SK-N-SH (cell line): ENCODE measurements at regions not wholly inside any gene's neighbourhood (a gene's known extent, or its start where the extent isn't known, plus 50 kb on each side); places are given as distances from the start of the nearest gene placed in this dataset.

Source experiments
- CTCF ChIA-PET: fragments of 300-600, 350-600 bp; formaldehyde crosslinking; extraction: SDS; loops from one replicate; lab custom pipeline; 2021; lab: Yijun Ruan, JAX
- POLR2A ChIA-PET: fragments of 350-600 bp; sonication (Branson Sonifier 250); formaldehyde crosslinking; extraction: SDS; loops from one replicate; lab custom pipeline; 2020; ENCODE audit warnings: antibody characterized with exemption, inconsistent platforms; lab: Yijun Ruan, JAX
- DNase-seq: peaks from one replicate; pipeline ENCODE4 v3.0.0; 2012
- H2AFZ ChIP-seq: fragments of 200-600 bp; sonication (generic); 2 replicates; pipeline ENCODE4 v1.8.1; 2016; ENCODE audit warnings: antibody characterized with exemption, mild to moderate bottlenecking, low read depth
- H3F3A ChIP-seq: fragments of 200-600 bp; sonication (generic); replicated peaks from 2 replicates; pipeline ENCODE3; 2016; ENCODE audit warnings: antibody characterized with exemption, mild to moderate bottlenecking; ENCODE audit not compliant: insufficient read depth
- H3K27ac ChIP-seq, 2 experiments: fragments of 200-500 bp in 1 of 2; fragments of 200-600 bp in 1 of 2; sonication (Bioruptor generic) in 1 of 2; sonication (generic), shearing (Covaris generic) in 1 of 2; 2 replicates each; pipeline versions ENCODE4 v1.5.1 to v1.6.1; 2014 to 2016; ENCODE audit warnings: low read depth in 2 of 2, inconsistent platforms in 1 of 2, low read length in 1 of 2, mild to moderate bottlenecking in 1 of 2, mixed read lengths in 1 of 2
- H3K27me3 ChIP-seq: fragments of 200-600 bp; sonication (generic), shearing (Covaris generic); 2 replicates; pipeline ENCODE4 v1.6.1; 2016; ENCODE audit warnings: mixed run types; ENCODE audit not compliant: insufficient read depth
- H3K36me3 ChIP-seq, 2 experiments: fragments of 200-500 bp in 1 of 2; fragments of 200-600 bp in 1 of 2; sonication (Bioruptor generic) in 1 of 2; sonication (generic) in 1 of 2; replicated peaks in 1 of 2; 2 replicates each; pipeline versions ENCODE3 to v1.5.1; 2014 to 2016; ENCODE audit warnings: low read length in 1 of 2, mild to moderate bottlenecking in 1 of 2; ENCODE audit not compliant: insufficient read depth in 2 of 2, control insufficient read depth in 1 of 2
- H3K4me1 ChIP-seq, 2 experiments: fragments of 200-500 bp in 1 of 2; fragments of 200-600 bp in 1 of 2; sonication (Bioruptor generic) in 1 of 2; sonication (generic), shearing (Covaris generic) in 1 of 2; 2 replicates each; pipeline versions ENCODE4 v1.5.1 to v1.6.1; 2014 to 2016; ENCODE audit warnings: low read depth in 1 of 2, low read length in 1 of 2, mixed run types in 1 of 2; ENCODE audit not compliant: insufficient read depth in 2 of 2, control insufficient read depth in 1 of 2
- H3K4me2 ChIP-seq: fragments of 200-600 bp; sonication (generic), shearing (Covaris generic); 2 replicates; pipeline ENCODE4 v1.6.1; 2017; ENCODE audit warnings: mixed run types
- H3K4me3 ChIP-seq, 2 experiments: fragments of 200-500 bp in 1 of 2; fragments of 200-600 bp in 1 of 2; sonication (Bioruptor generic) in 1 of 2; sonication (generic), shearing (Covaris generic) in 1 of 2; 2 replicates each; pipeline versions ENCODE4 v1.5.1 to v1.8.1; 2014 to 2016; ENCODE audit warnings: low read depth in 2 of 2, inconsistent platforms in 1 of 2, low read length in 1 of 2, mild to moderate bottlenecking in 1 of 2, mixed read lengths in 1 of 2, moderate library complexity in 1 of 2
- H3K79me2 ChIP-seq: fragments of 200-600 bp; sonication (generic); 2 replicates; pipeline ENCODE4 v1.8.1; 2017; ENCODE audit warnings: mild to moderate bottlenecking; ENCODE audit not compliant: insufficient read depth
- H3K9ac ChIP-seq: fragments of 200-600 bp; sonication (generic); 2 replicates; pipeline ENCODE4 v1.6.1; 2017; ENCODE audit warnings: mixed run types
- H3K9me2 ChIP-seq: fragments of 200-600 bp; sonication (generic); 2 replicates; pipeline ENCODE4 v1.6.1; 2017; ENCODE audit warnings: mixed run types
- H3K9me3 ChIP-seq: fragments of 200-600 bp; sonication (generic); 2 replicates; pipeline ENCODE4 v1.6.1; 2017; ENCODE audit warnings: mixed run types, mild to moderate bottlenecking, moderate library complexity
- H4K20me1 ChIP-seq: fragments of 200-600 bp; sonication (generic); 2 replicates; pipeline ENCODE4 v1.6.1; 2017; ENCODE audit warnings: mild to moderate bottlenecking, mixed run types; ENCODE audit not compliant: insufficient read depth
- FOSL2 ChIP-seq: IDR thresholded peaks from 2 replicates; pipeline ENCODE4 v1.4.0; 2012; ENCODE audit warnings: low read depth, mild to moderate bottlenecking, moderate library complexity, borderline replicate concordance
- FOXJ3 ChIP-seq: sonication (generic); formaldehyde crosslinking; IDR thresholded peaks from 2 replicates; pipeline ENCODE4 v1.5.1; 2020; ENCODE audit warnings: mild to moderate bottlenecking, missing genetic modification reagents
- GATA2 ChIP-seq: sonication (generic); formaldehyde crosslinking; IDR thresholded peaks from 2 replicates; pipeline ENCODE4 v1.5.0; 2020; ENCODE audit warnings: mild to moderate bottlenecking, missing genetic modification reagents
- JUND ChIP-seq: IDR thresholded peaks from 2 replicates; pipeline ENCODE4 v1.4.0; 2012
- POLR2AphosphoS5 ChIP-seq: IDR thresholded peaks from 2 replicates; pipeline ENCODE4 v1.6.1; 2012; ENCODE audit warnings: low read depth, low read length
- RAD21 ChIP-seq: IDR thresholded peaks from 2 replicates; pipeline ENCODE4 v1.6.1; 2012; ENCODE audit warnings: mild to moderate bottlenecking, low read length
- RXRA ChIP-seq: IDR thresholded peaks from 2 replicates; pipeline ENCODE4 v1.4.0; 2012; ENCODE audit warnings: low read depth, mild to moderate bottlenecking, borderline replicate concordance
- SIN3A ChIP-seq: IDR thresholded peaks from 2 replicates; pipeline ENCODE4 v1.6.1; 2012; ENCODE audit warnings: low read depth, mild to moderate bottlenecking, low read length, moderate library complexity, borderline replicate concordance
- SMC3 ChIP-seq: IDR thresholded peaks from 2 replicates; pipeline ENCODE4 v1.6.1; 2012; ENCODE audit warnings: low read depth, low read length, improper control_type of control experiment
- TCF12 ChIP-seq: IDR thresholded peaks from 2 replicates; pipeline ENCODE4 v1.4.0; 2012
- YY1 ChIP-seq: IDR thresholded peaks from 2 replicates; pipeline ENCODE4 v1.4.0; 2012; ENCODE audit warnings: low read depth, mild to moderate bottlenecking
- WGBS: methylation state at CpG from one replicate; pipeline ENCODE4 v1.1.6; 2017; ENCODE audit warnings: low lambda C conversion rate; 5-methylcytosine and 5-hydroxymethylcytosine counted together
- TF ChIP-seq, protein P1 (sequence below): fragments of 150-350 bp; IDR thresholded peaks from 2 replicates; pipeline ENCODE4 v1.6.1; 2016; ENCODE audit warnings: mild to moderate bottlenecking, low read depth, low read length
- TF ChIP-seq, protein P2 (sequence below): IDR thresholded peaks from 2 replicates; pipeline ENCODE4 v1.4.0; 2012; ENCODE audit warnings: low read depth, borderline replicate concordance
- TF ChIP-seq, protein P3 (sequence below): IDR thresholded peaks from 2 replicates; pipeline ENCODE4; 2012
- TF ChIP-seq, protein P4 (sequence below): IDR thresholded peaks from 2 replicates; pipeline ENCODE4 v1.6.1; 2012; ENCODE audit warnings: mild to moderate bottlenecking, low read depth, low read length, moderate library complexity
- TF ChIP-seq, protein P5 (sequence below): IDR thresholded peaks from 2 replicates; pipeline ENCODE4 v1.4.0; 2012; ENCODE audit warnings: low read depth, borderline replicate concordance

DNA sequence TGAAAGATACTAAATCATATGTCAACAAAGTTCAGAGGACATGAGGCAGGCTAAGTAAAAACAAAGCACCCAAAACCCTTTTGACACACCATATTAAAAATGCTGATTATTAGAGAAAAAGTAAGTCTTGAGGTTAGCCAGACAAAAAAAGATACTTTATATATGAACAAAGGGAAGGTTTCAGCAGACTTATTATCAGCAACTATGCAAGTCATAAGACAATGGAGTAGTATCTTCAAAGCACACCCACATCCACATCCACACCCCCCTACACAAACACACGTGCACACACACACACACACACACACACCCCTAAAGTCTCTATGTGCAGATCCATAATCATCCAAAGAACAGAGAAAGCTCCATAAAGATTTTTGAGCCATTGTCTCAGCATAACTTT lies 1373.9 kb upstream of the CELF2 start:
- no peak for TF ChIP-seq GATA2
- 0% methylated on average over 1 of the region's 1 CpG for WGBS

DNA sequence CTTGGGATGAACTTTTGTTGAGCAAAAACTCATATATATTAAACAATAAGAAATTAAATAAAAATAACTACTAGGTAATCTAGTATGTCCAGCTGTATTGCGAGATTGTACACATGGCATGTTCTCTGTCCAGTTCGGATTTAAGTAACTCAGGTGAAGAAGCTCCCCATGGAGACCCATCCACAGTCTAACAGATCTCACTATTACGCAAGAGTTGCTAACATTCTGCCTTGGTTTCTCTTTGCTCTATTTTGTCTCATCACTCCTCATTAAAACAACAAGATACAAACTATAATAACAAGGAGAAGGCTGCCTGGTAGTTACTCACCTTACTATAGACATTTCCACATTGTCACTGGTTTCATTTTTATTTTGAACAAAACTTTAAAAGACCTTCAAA lies 1372.3 kb upstream of the CELF2 start:
- H3K36me3 ChIP-seq: no peaks in the 10 kb centered on the region
- no peaks in the 10 kb centered on the region for H3F3A ChIP-seq
- ChIA-PET POLR2A (no interaction called here), CTCF (interaction anchor here (0.7 kb wide), 1 partner anchor 22 kb away, joined by 4 read pairs; no protein-coding TSS in a partner anchor)
- no peak overlapping the region for H2AFZ ChIP-seq
- H3K9me3 ChIP-seq: 0 out of 2 replicates have a peak, but pooled peaks cover 3% of the 10 kb centered on the region
- H3K4me2 ChIP-seq: no peak overlapping the region
- WGBS: 23% methylated on average over 3 of the region's 3 CpGs
- no peak overlapping the region for H3K9ac ChIP-seq
- H4K20me1 ChIP-seq: no peaks in the 10 kb centered on the region
- TF ChIP-seq, protein P1, sequence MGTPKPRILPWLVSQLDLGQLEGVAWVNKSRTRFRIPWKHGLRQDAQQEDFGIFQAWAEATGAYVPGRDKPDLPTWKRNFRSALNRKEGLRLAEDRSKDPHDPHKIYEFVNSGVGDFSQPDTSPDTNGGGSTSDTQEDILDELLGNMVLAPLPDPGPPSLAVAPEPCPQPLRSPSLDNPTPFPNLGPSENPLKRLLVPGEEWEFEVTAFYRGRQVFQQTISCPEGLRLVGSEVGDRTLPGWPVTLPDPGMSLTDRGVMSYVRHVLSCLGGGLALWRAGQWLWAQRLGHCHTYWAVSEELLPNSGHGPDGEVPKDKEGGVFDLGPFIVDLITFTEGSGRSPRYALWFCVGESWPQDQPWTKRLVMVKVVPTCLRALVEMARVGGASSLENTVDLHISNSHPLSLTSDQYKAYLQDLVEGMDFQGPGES: no peak
- TF ChIP-seq, protein P2, sequence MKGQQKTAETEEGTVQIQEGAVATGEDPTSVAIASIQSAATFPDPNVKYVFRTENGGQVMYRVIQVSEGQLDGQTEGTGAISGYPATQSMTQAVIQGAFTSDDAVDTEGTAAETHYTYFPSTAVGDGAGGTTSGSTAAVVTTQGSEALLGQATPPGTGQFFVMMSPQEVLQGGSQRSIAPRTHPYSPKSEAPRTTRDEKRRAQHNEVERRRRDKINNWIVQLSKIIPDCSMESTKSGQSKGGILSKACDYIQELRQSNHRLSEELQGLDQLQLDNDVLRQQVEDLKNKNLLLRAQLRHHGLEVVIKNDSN: no peak
- TF ChIP-seq YY1 (no peak), FOXJ3 (CRISPR knock-in tag) (no peak), SMC3 (no peak), POLR2AphosphoS5 (no peak), RXRA (no peak), JUND (no peak), RAD21 (no peak), FOSL2 (no peak), SIN3A (no peak), TCF12 (no peak)
- TF ChIP-seq, protein P3, sequence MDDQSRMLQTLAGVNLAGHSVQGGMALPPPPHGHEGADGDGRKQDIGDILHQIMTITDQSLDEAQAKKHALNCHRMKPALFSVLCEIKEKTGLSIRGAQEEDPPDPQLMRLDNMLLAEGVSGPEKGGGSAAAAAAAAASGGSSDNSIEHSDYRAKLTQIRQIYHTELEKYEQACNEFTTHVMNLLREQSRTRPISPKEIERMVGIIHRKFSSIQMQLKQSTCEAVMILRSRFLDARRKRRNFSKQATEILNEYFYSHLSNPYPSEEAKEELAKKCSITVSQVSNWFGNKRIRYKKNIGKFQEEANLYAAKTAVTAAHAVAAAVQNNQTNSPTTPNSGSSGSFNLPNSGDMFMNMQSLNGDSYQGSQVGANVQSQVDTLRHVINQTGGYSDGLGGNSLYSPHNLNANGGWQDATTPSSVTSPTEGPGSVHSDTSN: no peak
- TF ChIP-seq, protein P4, sequence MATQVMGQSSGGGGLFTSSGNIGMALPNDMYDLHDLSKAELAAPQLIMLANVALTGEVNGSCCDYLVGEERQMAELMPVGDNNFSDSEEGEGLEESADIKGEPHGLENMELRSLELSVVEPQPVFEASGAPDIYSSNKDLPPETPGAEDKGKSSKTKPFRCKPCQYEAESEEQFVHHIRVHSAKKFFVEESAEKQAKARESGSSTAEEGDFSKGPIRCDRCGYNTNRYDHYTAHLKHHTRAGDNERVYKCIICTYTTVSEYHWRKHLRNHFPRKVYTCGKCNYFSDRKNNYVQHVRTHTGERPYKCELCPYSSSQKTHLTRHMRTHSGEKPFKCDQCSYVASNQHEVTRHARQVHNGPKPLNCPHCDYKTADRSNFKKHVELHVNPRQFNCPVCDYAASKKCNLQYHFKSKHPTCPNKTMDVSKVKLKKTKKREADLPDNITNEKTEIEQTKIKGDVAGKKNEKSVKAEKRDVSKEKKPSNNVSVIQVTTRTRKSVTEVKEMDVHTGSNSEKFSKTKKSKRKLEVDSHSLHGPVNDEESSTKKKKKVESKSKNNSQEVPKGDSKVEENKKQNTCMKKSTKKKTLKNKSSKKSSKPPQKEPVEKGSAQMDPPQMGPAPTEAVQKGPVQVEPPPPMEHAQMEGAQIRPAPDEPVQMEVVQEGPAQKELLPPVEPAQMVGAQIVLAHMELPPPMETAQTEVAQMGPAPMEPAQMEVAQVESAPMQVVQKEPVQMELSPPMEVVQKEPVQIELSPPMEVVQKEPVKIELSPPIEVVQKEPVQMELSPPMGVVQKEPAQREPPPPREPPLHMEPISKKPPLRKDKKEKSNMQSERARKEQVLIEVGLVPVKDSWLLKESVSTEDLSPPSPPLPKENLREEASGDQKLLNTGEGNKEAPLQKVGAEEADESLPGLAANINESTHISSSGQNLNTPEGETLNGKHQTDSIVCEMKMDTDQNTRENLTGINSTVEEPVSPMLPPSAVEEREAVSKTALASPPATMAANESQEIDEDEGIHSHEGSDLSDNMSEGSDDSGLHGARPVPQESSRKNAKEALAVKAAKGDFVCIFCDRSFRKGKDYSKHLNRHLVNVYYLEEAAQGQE: no peak
- TF ChIP-seq, protein P5, sequence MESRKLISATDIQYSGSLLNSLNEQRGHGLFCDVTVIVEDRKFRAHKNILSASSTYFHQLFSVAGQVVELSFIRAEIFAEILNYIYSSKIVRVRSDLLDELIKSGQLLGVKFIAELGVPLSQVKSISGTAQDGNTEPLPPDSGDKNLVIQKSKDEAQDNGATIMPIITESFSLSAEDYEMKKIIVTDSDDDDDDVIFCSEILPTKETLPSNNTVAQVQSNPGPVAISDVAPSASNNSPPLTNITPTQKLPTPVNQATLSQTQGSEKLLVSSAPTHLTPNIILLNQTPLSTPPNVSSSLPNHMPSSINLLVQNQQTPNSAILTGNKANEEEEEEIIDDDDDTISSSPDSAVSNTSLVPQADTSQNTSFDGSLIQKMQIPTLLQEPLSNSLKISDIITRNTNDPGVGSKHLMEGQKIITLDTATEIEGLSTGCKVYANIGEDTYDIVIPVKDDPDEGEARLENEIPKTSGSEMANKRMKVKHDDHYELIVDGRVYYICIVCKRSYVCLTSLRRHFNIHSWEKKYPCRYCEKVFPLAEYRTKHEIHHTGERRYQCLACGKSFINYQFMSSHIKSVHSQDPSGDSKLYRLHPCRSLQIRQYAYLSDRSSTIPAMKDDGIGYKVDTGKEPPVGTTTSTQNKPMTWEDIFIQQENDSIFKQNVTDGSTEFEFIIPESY: no peak
- no peaks in the 10 kb centered on the region for H3K79me2 ChIP-seq
- no peaks in the 10 kb centered on the region for H3K4me1 ChIP-seq
- no peak overlapping the region for H3K27ac ChIP-seq
- no peaks in the 10 kb centered on the region for H3K9me2 ChIP-seq
- no peak for DNase-seq
- H3K4me3 ChIP-seq: no peak overlapping the region
- H3K27me3 ChIP-seq: no peaks in the 10 kb centered on the region

More for the DNA sequence above, 1373.9 kb upstream of the CELF2 start:
- CTCF ChIA-PET: no interaction called here
- no peak overlapping the region for H3K27ac ChIP-seq
- H4K20me1 ChIP-seq: no peaks in the 10 kb centered on the region
- no peaks in the 10 kb centered on the region for H3K79me2 ChIP-seq
- H3K9me2 ChIP-seq: no peaks in the 10 kb centered on the region
- POLR2A ChIA-PET: no interaction called here
- H3K4me3 ChIP-seq: no peak overlapping the region
- H3K9ac ChIP-seq: no peak overlapping the region
- H3K4me2 ChIP-seq: no peak overlapping the region
- no peaks in the 10 kb centered on the region for H3K27me3 ChIP-seq
- no peak overlapping the region for H2AFZ ChIP-seq
- no peak for DNase-seq
- H3K36me3 ChIP-seq: no peaks in the 10 kb centered on the region
- no peaks in the 10 kb centered on the region for H3K4me1 ChIP-seq
- H3F3A ChIP-seq: no peaks in the 10 kb centered on the region
- 0 out of 2 replicates have a peak, but pooled peaks cover under 1% of the 10 kb centered on the region for H3K9me3 ChIP-seq
